ENCODE measurements at regions not wholly inside any gene's neighbourhood (a gene's known extent, or its start where the extent isn't known, plus 50 kb on each side); places are given as distances from the start of the nearest gene placed in this dataset.

DNA sequence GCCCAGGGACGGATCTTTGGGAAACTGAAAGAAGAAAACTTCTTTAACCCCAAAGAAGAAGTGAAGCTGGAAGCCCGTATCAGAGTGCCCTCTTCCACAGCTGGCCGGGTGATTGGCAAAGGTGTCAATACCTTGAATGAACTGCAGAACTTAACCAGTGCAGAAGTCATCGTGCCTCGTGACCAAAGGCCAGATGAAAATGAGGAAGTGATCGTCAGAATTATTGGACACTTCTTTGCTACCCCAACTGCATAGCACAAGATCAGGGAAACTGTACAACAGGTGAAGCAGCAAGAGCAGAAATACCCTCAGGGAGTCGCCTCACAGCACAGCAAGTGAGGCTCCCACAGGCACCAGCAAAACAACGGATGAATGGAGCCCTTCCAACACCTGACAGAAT, 114.0 kb downstream of the NBPF12 start:
- TF ChIP-seq, protein P1, sequence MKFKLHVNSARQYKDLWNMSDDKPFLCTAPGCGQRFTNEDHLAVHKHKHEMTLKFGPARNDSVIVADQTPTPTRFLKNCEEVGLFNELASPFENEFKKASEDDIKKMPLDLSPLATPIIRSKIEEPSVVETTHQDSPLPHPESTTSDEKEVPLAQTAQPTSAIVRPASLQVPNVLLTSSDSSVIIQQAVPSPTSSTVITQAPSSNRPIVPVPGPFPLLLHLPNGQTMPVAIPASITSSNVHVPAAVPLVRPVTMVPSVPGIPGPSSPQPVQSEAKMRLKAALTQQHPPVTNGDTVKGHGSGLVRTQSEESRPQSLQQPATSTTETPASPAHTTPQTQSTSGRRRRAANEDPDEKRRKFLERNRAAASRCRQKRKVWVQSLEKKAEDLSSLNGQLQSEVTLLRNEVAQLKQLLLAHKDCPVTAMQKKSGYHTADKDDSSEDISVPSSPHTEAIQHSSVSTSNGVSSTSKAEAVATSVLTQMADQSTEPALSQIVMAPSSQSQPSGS (CRISPR knock-in tag; IDR thresholded peaks at IDR 0.05; ENCODE audit: borderline replicate concordance, low read depth): no peak
- TF ChIP-seq CTCF (IDR thresholded peaks at IDR 0.05): no peak
- TF ChIP-seq KAT7 (CRISPR knock-in tag; IDR thresholded peaks at IDR 0.05; ENCODE audit: borderline replicate concordance): no peak
- TF ChIP-seq JUN (CRISPR knock-in tag; IDR thresholded peaks at IDR 0.05): no peak
- no peak for TF ChIP-seq CBFB (CRISPR knock-in tag; IDR thresholded peaks at IDR 0.05; ENCODE audit: low read depth)
- TF ChIP-seq FOXK1 (CRISPR knock-in tag; IDR thresholded peaks at IDR 0.05): no peak
- no peak for TF ChIP-seq SP1 (CRISPR knock-in tag; conservative IDR thresholded peaks at IDR 0.05)
- TF ChIP-seq ARID4B (CRISPR knock-in tag; IDR thresholded peaks at IDR 0.05; ENCODE audit: borderline replicate concordance): no peak
- no peak for TF ChIP-seq FOXP4 (CRISPR knock-in tag; IDR thresholded peaks at IDR 0.05)
- TF ChIP-seq, protein P2, sequence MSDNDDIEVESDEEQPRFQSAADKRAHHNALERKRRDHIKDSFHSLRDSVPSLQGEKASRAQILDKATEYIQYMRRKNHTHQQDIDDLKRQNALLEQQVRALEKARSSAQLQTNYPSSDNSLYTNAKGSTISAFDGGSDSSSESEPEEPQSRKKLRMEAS (CRISPR knock-in tag; IDR thresholded peaks at IDR 0.05): no peak
- TF ChIP-seq ZNF512 (CRISPR knock-in tag; IDR thresholded peaks at IDR 0.05; ENCODE audit: borderline replicate concordance): no peak
- TF ChIP-seq NR3C1 (CRISPR knock-in tag; conservative IDR thresholded peaks at IDR 0.05; ENCODE audit: low read depth): no peak
- TF ChIP-seq, protein P3, sequence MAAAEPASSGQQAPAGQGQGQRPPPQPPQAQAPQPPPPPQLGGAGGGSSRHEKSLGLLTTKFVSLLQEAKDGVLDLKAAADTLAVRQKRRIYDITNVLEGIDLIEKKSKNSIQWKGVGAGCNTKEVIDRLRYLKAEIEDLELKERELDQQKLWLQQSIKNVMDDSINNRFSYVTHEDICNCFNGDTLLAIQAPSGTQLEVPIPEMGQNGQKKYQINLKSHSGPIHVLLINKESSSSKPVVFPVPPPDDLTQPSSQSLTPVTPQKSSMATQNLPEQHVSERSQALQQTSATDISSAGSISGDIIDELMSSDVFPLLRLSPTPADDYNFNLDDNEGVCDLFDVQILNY (CRISPR knock-in tag; IDR thresholded peaks at IDR 0.05): no peak
